ENCODE measurements at regions not wholly inside any gene's neighbourhood (a gene's known extent, or its start where the extent isn't known, plus 50 kb on each side); places are given as distances from the start of the nearest gene placed in this dataset.
"Not testable (repeated sequence)": the region's sequence is repeated elsewhere in the genome, so short reads cannot be mapped to it uniquely, and the experiment has no call there.

GRCh38 chrX:13239272-13239671 lies 80.6 kb downstream of the ATXN3L start:
- H3K36me3 ChIP-seq, result no peaks in the 10 kb centered on the region
- no peak for DNase-seq
- H3K4me3 ChIP-seq, result no peak overlapping the region
- no peaks in the 10 kb centered on the region for H3K9me3 ChIP-seq
- H3K27me3 ChIP-seq, result no peaks in the 10 kb centered on the region

- no peak overlapping the region for H3K4me3 ChIP-seq
- no peaks in the 10 kb centered on the region for H3K9me3 ChIP-seq
- H3K27me3 ChIP-seq, result no peaks in the 10 kb centered on the region
- no peak for DNase-seq
- H3K36me3 ChIP-seq, result no peaks in the 10 kb centered on the region
Observed at GRCh38 chrX:13235930-13236329, 83.9 kb downstream of the ATXN3L start.

GRCh38 chrX:13232484-13232883 lies 87.4 kb downstream of the ATXN3L start:
- Histone ChIP-seq H3K36me3 (no peaks in the 10 kb centered on the region), H3K27me3 (no peaks in the 10 kb centered on the region), H3K4me3 (no peak overlapping the region), H3K9me3 (no peaks in the 10 kb centered on the region)
- no peak for DNase-seq

- H3K4me3 ChIP-seq, result no peak overlapping the region
- no peaks in the 10 kb centered on the region for H3K9me3 ChIP-seq
- no peaks in the 10 kb centered on the region for H3K36me3 ChIP-seq
- no peak for DNase-seq
- H3K27me3 ChIP-seq, result no peaks in the 10 kb centered on the region
Observed at GRCh38 chrX:13226214-13226613, 93.6 kb downstream of the ATXN3L start.

GRCh38 chrX:13223868-13224567 lies 95.8 kb downstream of the ATXN3L start:
- H3K4me3 ChIP-seq, result no peak overlapping the region
- no peaks in the 10 kb centered on the region for H3K9me3 ChIP-seq
- DNase-seq, result peak; percentile 36
- H3K27me3 ChIP-seq, result no peaks in the 10 kb centered on the region
- no peaks in the 10 kb centered on the region for H3K36me3 ChIP-seq

GRCh38 chrX:13220916-13221315 lies 98.9 kb downstream of the ATXN3L start:
- Histone ChIP-seq H3K27me3 (no peaks in the 10 kb centered on the region), H3K9me3 (no peaks in the 10 kb centered on the region), H3K4me3 (no peak overlapping the region), H3K36me3 (no peaks in the 10 kb centered on the region)
- peak; percentile 64 for DNase-seq

GRCh38 chrX:13219991-13220764 lies 99.7 kb downstream of the ATXN3L start:
- Histone ChIP-seq H3K4me3 (no peak overlapping the region), H3K36me3 (no peaks in the 10 kb centered on the region), H3K9me3 (no peaks in the 10 kb centered on the region), H3K27me3 (no peaks in the 10 kb centered on the region)
- DNase-seq, result no peak

- no peak for DNase-seq
- Histone ChIP-seq H3K4me3 (no peak overlapping the region), H3K36me3 (no peaks in the 10 kb centered on the region), H3K27me3 (no peaks in the 10 kb centered on the region), H3K9me3 (no peaks in the 10 kb centered on the region)
Observed at GRCh38 chrX:13218758-13219157, 101.1 kb downstream of the ATXN3L start.

GRCh38 chrX:13216139-13216538 lies 103.7 kb downstream of the ATXN3L start:
- Histone ChIP-seq H3K27me3 (no peaks in the 10 kb centered on the region), H3K36me3 (no peaks in the 10 kb centered on the region), H3K4me3 (no peak overlapping the region), H3K9me3 (no peaks in the 10 kb centered on the region)
- no peak for DNase-seq

GRCh38 chrX:13215729-13216128 lies 104.1 kb downstream of the ATXN3L start:
- Histone ChIP-seq H3K4me3 (no peak overlapping the region), H3K36me3 (no peaks in the 10 kb centered on the region), H3K27me3 (no peaks in the 10 kb centered on the region), H3K9me3 (no peaks in the 10 kb centered on the region)
- DNase-seq, result no peak

GRCh38 chrX:13212191-13212651 lies 107.6 kb downstream of the ATXN3L start:
- no peaks in the 10 kb centered on the region for H3K27me3 ChIP-seq
- DNase-seq, result no peak
- H3K9me3 ChIP-seq, result no peaks in the 10 kb centered on the region
- no peak overlapping the region for H3K4me3 ChIP-seq
- no peaks in the 10 kb centered on the region for H3K36me3 ChIP-seq

- not testable (repeated sequence) for DNase-seq, H3K27me3 ChIP-seq, H3K4me3 ChIP-seq, H3K36me3 ChIP-seq, H3K9me3 ChIP-seq
Observed at GRCh38 chrX:13210142-13210541, 109.7 kb downstream of the ATXN3L start.

GRCh38 chrX:13209704-13210103 lies 110.1 kb downstream of the ATXN3L start:
- not testable (repeated sequence) for DNase-seq, H3K36me3 ChIP-seq, H3K27me3 ChIP-seq, H3K4me3 ChIP-seq, H3K9me3 ChIP-seq

GRCh38 chrX:13208281-13208935 lies 111.4 kb downstream of the ATXN3L start:
- Histone ChIP-seq H3K36me3 (no peaks in the 10 kb centered on the region), H3K9me3 (no peaks in the 10 kb centered on the region), H3K4me3 (no peak overlapping the region), H3K27me3 (no peaks in the 10 kb centered on the region)
- no peak for DNase-seq

GRCh38 chrX:13203271-13203670 lies 116.6 kb downstream of the ATXN3L start:
- Histone ChIP-seq H3K36me3 (no peaks in the 10 kb centered on the region), H3K9me3 (no peaks in the 10 kb centered on the region), H3K27me3 (no peaks in the 10 kb centered on the region), H3K4me3 (no peak overlapping the region)
- DNase-seq, result no peak

- no peaks in the 10 kb centered on the region for H3K9me3 ChIP-seq
- no peak for DNase-seq
- no peaks in the 10 kb centered on the region for H3K27me3 ChIP-seq
- no peaks in the 10 kb centered on the region for H3K36me3 ChIP-seq
- no peak overlapping the region for H3K4me3 ChIP-seq
Observed at GRCh38 chrX:13201605-13202219, 118.1 kb downstream of the ATXN3L start.

- no peak for DNase-seq
- H3K36me3 ChIP-seq, result no peaks in the 10 kb centered on the region
- H3K27me3 ChIP-seq, result no peaks in the 10 kb centered on the region
- no peaks in the 10 kb centered on the region for H3K9me3 ChIP-seq
- no peak overlapping the region for H3K4me3 ChIP-seq
Observed at GRCh38 chrX:13200398-13200797, 119.5 kb downstream of the ATXN3L start.

All from MG63 (cell line).